B cell (primary cell): ENCODE measurements at regions not wholly inside any gene's neighbourhood (a gene's known extent, or its start where the extent isn't known, plus 50 kb on each side); places are given as distances from the start of the nearest gene placed in this dataset.

Source experiments
- ATAC-seq: fragments of 200-7000 bp; cut with Tn5 transposase; one replicate; pipeline ENCODE4 v1.10.0; 2021; ENCODE audit warnings: low read depth, mild to moderate bottlenecking, moderate number of reproducible peaks, moderate library complexity
- CTCF ChIA-PET: fragments of 350-600 bp; sonication (Branson Sonifier 250); formaldehyde crosslinking; loops from one replicate; lab custom pipeline; 2021; ENCODE audit warnings: antibody characterized with exemption, inconsistent platforms; lab: Charles Lee
- POLR2A ChIA-PET: fragments of 350-600 bp; sonication (Branson Sonifier 250); formaldehyde crosslinking; loops from one replicate; lab custom pipeline; 2021; ENCODE audit warnings: antibody characterized with exemption; lab: Charles Lee
- DNase-seq: peaks from one replicate; pipeline ENCODE4 v3.0.0; 2013
- H2AFZ ChIP-seq: 2 replicates; pipeline ENCODE4 v1.6.1; 2012; ENCODE audit warnings: mild to moderate bottlenecking, low read depth, low read length; ENCODE audit not compliant: insufficient read depth, poor library complexity, severe bottlenecking
- H3K27ac ChIP-seq, 2 donors: 1 replicate in 1 of 2; 2 replicates in 1 of 2; pipeline ENCODE4 v1.5.1; 2012 to 2013; ENCODE audit warnings: low read length in 2 of 2, mild to moderate bottlenecking in 2 of 2, moderate library complexity in 1 of 2
- H3K27me3 ChIP-seq, 4 experiments: fragments of 200-600 bp in 1 of 4; sonication (generic) in 1 of 4; replicated peaks in 1 of 4; 1 replicate in 2 of 4; 2 replicates in 2 of 4; pipeline versions ENCODE4 v1.6.1 to v1.7.0; 2013 to 2016; ENCODE audit warnings: low read length in 3 of 4, mild to moderate bottlenecking in 2 of 4, mixed read lengths in 1 of 4, moderate library complexity in 1 of 4; ENCODE audit not compliant: insufficient read depth in 4 of 4, control insufficient read depth in 3 of 4; ENCODE audit errors: control extremely low read depth in 1 of 4
- H3K36me3 ChIP-seq, 2 experiments: replicated peaks in 1 of 2; 1 replicate in 1 of 2; 2 replicates in 1 of 2; pipeline versions ENCODE4 v1.6.1 to v1.7.1; 2013; ENCODE audit warnings: low read length in 1 of 2; ENCODE audit not compliant: insufficient read depth in 2 of 2, control insufficient read depth in 1 of 2; ENCODE audit errors: control extremely low read depth in 1 of 2, extremely low read depth in 1 of 2
- H3K4me1 ChIP-seq, 2 donors: fragments of 200-600 bp in 1 of 2; sonication (generic) in 1 of 2; 1 replicate in 1 of 2; 2 replicates in 1 of 2; pipeline versions ENCODE4 v1.5.1 to v1.6.1; 2013 to 2017; ENCODE audit warnings: low read length in 2 of 2; ENCODE audit not compliant: control insufficient read depth in 2 of 2, insufficient read depth in 2 of 2
- H3K4me2 ChIP-seq: replicated peaks from 2 replicates; pipeline ENCODE3; 2012; ENCODE audit warnings: mild to moderate bottlenecking, low read depth, low read length; ENCODE audit not compliant: poor library complexity, severe bottlenecking
- H3K4me3 ChIP-seq, 5 experiments: fragments of 200-600 bp in 1 of 5; sonication (generic) in 1 of 5; 1 replicate in 3 of 5; 2 replicates in 2 of 5; pipeline versions ENCODE4 v1.5.1 to v1.7.0; 2011 to 2016; ENCODE audit warnings: low read length in 4 of 5, mild to moderate bottlenecking in 4 of 5, low read depth in 2 of 5, control low read depth in 1 of 5, moderate library complexity in 1 of 5; ENCODE audit not compliant: insufficient read depth in 1 of 5; ENCODE audit errors: control extremely low read depth in 1 of 5, extremely low read depth in 1 of 5
- H3K79me2 ChIP-seq: fragments of 200-600 bp; sonication (generic); one replicate; pipeline ENCODE4 v1.6.0; 2016; ENCODE audit warnings: low read length; ENCODE audit not compliant: control insufficient read depth, insufficient read depth
- H3K9ac ChIP-seq: fragments of 200-600 bp; sonication (generic); 2 replicates; pipeline ENCODE4 v1.6.1; 2017; ENCODE audit warnings: mild to moderate bottlenecking, low read length, moderate library complexity
- H3K9me3 ChIP-seq, 3 donors: one replicate each; pipeline versions ENCODE4 v1.6.1 to v1.7.1; 2013; ENCODE audit warnings: low read length in 2 of 3; ENCODE audit not compliant: control insufficient read depth in 2 of 3, insufficient read depth in 1 of 3; ENCODE audit errors: control extremely low read depth in 1 of 3
- H4K20me1 ChIP-seq: 2 replicates; pipeline ENCODE4 v1.6.0; 2012; ENCODE audit warnings: mild to moderate bottlenecking, low read length; ENCODE audit not compliant: insufficient read depth, control insufficient read depth, poor library complexity, severe bottlenecking
- H3K27ac Mint-ChIP-seq: one replicate; pipeline ENCODE4 v1.8.0; 2021; ENCODE audit warnings: mixed read lengths
- H3K27me3 Mint-ChIP-seq: one replicate; pipeline ENCODE4 v1.8.0; 2021; ENCODE audit warnings: mixed read lengths
- H3K4me1 Mint-ChIP-seq: one replicate; pipeline ENCODE4 v1.8.0; 2021; ENCODE audit warnings: mixed read lengths
- H3K4me3 Mint-ChIP-seq: one replicate; pipeline ENCODE4 v1.8.0; 2021; ENCODE audit warnings: mixed read lengths
- H3K9me3 Mint-ChIP-seq: one replicate; pipeline ENCODE4 v1.8.0; 2022; ENCODE audit warnings: mixed read lengths; ENCODE audit not compliant: insufficient read depth
- EZH2 ChIP-seq: IDR thresholded peaks from 2 replicates; pipeline ENCODE4 v1.6.1; 2012; ENCODE audit warnings: borderline replicate concordance, low read depth, mild to moderate bottlenecking, moderate library complexity, low read length; ENCODE audit not compliant: insufficient read depth, poor library complexity, severe bottlenecking
- WGBS: methylation state at CpG from one replicate; pipeline ENCODE4 v1.1.5; 2013; ENCODE audit warnings: missing lambda C conversion rate; ENCODE audit not compliant: insufficient coverage; 5-methylcytosine and 5-hydroxymethylcytosine counted together
- intact Hi-C: fragments of 100-400 bp; cut with micrococcal nuclease; formaldehyde crosslinking; loops from one replicate; pipeline ENCODE4 v1.10.0; 2022
- TF ChIP-seq, protein P1 (sequence below): fragments of 200-600 bp; IDR thresholded peaks from one replicate; pipeline ENCODE4 v1.8.0; 2022; ENCODE audit warnings: antibody characterized with exemption, mild to moderate bottlenecking

- no peak for DNase-seq
- no peak for TF ChIP-seq EZH2
- TF ChIP-seq, protein P1, sequence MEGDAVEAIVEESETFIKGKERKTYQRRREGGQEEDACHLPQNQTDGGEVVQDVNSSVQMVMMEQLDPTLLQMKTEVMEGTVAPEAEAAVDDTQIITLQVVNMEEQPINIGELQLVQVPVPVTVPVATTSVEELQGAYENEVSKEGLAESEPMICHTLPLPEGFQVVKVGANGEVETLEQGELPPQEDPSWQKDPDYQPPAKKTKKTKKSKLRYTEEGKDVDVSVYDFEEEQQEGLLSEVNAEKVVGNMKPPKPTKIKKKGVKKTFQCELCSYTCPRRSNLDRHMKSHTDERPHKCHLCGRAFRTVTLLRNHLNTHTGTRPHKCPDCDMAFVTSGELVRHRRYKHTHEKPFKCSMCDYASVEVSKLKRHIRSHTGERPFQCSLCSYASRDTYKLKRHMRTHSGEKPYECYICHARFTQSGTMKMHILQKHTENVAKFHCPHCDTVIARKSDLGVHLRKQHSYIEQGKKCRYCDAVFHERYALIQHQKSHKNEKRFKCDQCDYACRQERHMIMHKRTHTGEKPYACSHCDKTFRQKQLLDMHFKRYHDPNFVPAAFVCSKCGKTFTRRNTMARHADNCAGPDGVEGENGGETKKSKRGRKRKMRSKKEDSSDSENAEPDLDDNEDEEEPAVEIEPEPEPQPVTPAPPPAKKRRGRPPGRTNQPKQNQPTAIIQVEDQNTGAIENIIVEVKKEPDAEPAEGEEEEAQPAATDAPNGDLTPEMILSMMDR: no peak
- Histone ChIP-seq H2AFZ (no peak overlapping the region), H3K4me2 (no peak overlapping the region), H3K9ac (no peak overlapping the region), H4K20me1 (no peaks in the 10 kb centered on the region), H3K27ac (no peak overlapping the region), H3K9me3 (no peaks in the 10 kb centered on the region), H3K79me2 (no peaks in the 10 kb centered on the region), H3K4me3 (no peak overlapping the region), H3K36me3 (no peaks in the 10 kb centered on the region), H3K4me1 (no peaks in the 10 kb centered on the region), H3K27me3 (no peaks in the 10 kb centered on the region)
- H3K9me3 Mint-ChIP-seq: no peaks in the 10 kb centered on the region
- no peak overlapping the region for H3K27ac Mint-ChIP-seq
- intact Hi-C loops: no loop called here
- no peaks in the 10 kb centered on the region for H3K4me1 Mint-ChIP-seq
- no peak for ATAC-seq
- 93% methylated on average over 5 of the region's 6 CpGs for WGBS
- no peak overlapping the region for H3K4me3 Mint-ChIP-seq
- POLR2A ChIA-PET: no interaction called here
- H3K27me3 Mint-ChIP-seq: no peaks in the 10 kb centered on the region
- CTCF ChIA-PET: no interaction called here
Measured at GRCh38 chr6:112626468-112627082, 279.4 kb downstream of the RFPL4B start.

- Histone ChIP-seq H3K4me1 (no peaks in the 10 kb centered on the region), H4K20me1 (no peaks in the 10 kb centered on the region), H3K4me3 (no peak overlapping the region), H3K27ac (no peak overlapping the region), H3K9ac (no peak overlapping the region), H3K79me2 (no peaks in the 10 kb centered on the region), H2AFZ (no peak overlapping the region), H3K9me3 (no peaks in the 10 kb centered on the region), H3K4me2 (no peak overlapping the region), H3K27me3 (no peaks in the 10 kb centered on the region), H3K36me3 (no peaks in the 10 kb centered on the region)
- POLR2A ChIA-PET: no interaction called here
- no peak for ATAC-seq
- no CpG with 5 or more reads among the region's 1 CpG for WGBS
- no peak for TF ChIP-seq EZH2
- TF ChIP-seq, protein P1: no peak
- DNase-seq: no peak
- Mint-ChIP-seq H3K4me1 (no peaks in the 10 kb centered on the region), H3K4me3 (no peak overlapping the region), H3K27ac (no peak overlapping the region), H3K27me3 (peaks cover 4% of the 10 kb centered on the region), H3K9me3 (no peaks in the 10 kb centered on the region)
- intact Hi-C loops: no loop called here
- CTCF ChIA-PET: no interaction called here
Measured at GRCh38 chr6:112634376-112634775, 287.2 kb downstream of the RFPL4B start.
